ENCODE measurements at regions not wholly inside any gene's neighbourhood (a gene's known extent, or its start where the extent isn't known, plus 50 kb on each side); places are given as distances from the start of the nearest gene placed in this dataset.

DNA sequence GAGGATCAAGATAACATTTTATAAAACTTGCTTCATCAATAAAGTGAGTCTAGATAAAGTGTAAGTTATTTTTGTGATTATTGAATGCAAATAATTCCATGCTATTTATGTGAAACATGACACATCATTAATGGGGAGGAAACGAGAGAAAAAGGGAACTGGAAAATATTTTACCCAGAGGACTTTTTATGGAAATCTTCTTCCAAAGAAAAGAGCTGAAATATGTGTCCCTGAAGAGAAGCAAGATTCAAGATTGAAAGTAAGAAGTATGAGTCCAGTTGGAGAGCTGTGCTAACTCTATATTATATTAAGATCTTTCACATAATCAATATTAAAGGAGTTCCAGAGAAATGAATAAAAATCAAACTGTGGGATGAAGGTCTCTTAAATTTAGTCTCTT lies 1361.8 kb downstream of the GATA3 start:
- no peak for TF ChIP-seq EZH2 (IDR thresholded peaks at IDR 0.05)
- TF ChIP-seq, protein P1, sequence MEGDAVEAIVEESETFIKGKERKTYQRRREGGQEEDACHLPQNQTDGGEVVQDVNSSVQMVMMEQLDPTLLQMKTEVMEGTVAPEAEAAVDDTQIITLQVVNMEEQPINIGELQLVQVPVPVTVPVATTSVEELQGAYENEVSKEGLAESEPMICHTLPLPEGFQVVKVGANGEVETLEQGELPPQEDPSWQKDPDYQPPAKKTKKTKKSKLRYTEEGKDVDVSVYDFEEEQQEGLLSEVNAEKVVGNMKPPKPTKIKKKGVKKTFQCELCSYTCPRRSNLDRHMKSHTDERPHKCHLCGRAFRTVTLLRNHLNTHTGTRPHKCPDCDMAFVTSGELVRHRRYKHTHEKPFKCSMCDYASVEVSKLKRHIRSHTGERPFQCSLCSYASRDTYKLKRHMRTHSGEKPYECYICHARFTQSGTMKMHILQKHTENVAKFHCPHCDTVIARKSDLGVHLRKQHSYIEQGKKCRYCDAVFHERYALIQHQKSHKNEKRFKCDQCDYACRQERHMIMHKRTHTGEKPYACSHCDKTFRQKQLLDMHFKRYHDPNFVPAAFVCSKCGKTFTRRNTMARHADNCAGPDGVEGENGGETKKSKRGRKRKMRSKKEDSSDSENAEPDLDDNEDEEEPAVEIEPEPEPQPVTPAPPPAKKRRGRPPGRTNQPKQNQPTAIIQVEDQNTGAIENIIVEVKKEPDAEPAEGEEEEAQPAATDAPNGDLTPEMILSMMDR (IDR thresholded peaks at IDR 0.05): no peak
- TF ChIP-seq EZH2phosphoT487 (IDR thresholded peaks at IDR 0.05): no peak

All from neural progenitor cell (in vitro differentiated cells).